Adrenal gland (tissue), 9 donors: ENCODE measurements at regions not wholly inside any gene's neighbourhood (a gene's known extent, or its start where the extent isn't known, plus 50 kb on each side); places are given as distances from the start of the nearest gene placed in this dataset.

Source experiments
- DNase-seq, 7 donors: peaks; one replicate each; pipeline ENCODE4 v3.0.0-alpha.2; 2019 to 2020
- H3K27ac ChIP-seq, 5 donors: fragments of 200-600 bp; sonication (generic) in 4 of 5; 1 replicate in 3 of 5; 2 replicates in 2 of 5; pipeline versions ENCODE4 v1.5.1 to v1.8.0; 2016 to 2020; ENCODE audit warnings: mild to moderate bottlenecking in 1 of 5
- H3K27me3 ChIP-seq: fragments of 200-600 bp; 2 replicates; pipeline ENCODE4 v1.8.0; 2021
- H3K36me3 ChIP-seq, 2 donors: fragments of 200-600 bp; replicated peaks in 1 of 2; 1 replicate in 1 of 2; 2 replicates in 1 of 2; pipeline versions ENCODE4 v1.5.1 to v1.8.0; 2018 to 2022
- H3K4me1 ChIP-seq, 2 donors: fragments of 200-600 bp; replicated peaks in 1 of 2; 1 replicate in 1 of 2; 2 replicates in 1 of 2; pipeline versions ENCODE4 v1.5.1 to v1.8.0; 2018 to 2021
- H3K4me3 ChIP-seq, 4 donors: fragments of 200-600 bp; sonication (generic) in 3 of 4; one replicate each; pipeline ENCODE4 v1.5.1; 2016 to 2018
- H3K9me3 ChIP-seq, 3 donors: fragments of 200-600 bp; sonication (generic) in 1 of 3; replicated peaks in 1 of 3; 1 replicate in 2 of 3; 2 replicates in 1 of 3; pipeline versions ENCODE4 v1.5.1 to v1.8.0; 2016 to 2021
- POLR2A ChIP-seq, 2 donors: fragments of 450-650 bp; IDR thresholded peaks; one replicate each; pipeline ENCODE4 v1.6.1; 2017; ENCODE audit warnings: antibody characterized with exemption in 2 of 2, mild to moderate bottlenecking in 2 of 2, moderate library complexity in 1 of 2
- WGBS, 4 donors: extraction: QIAGEN DNeasy Blood & Tissue Kit in 2 of 4; methylation state at CpG; one replicate each; pipeline versions ENCODE4 v1.1.5 to v1.1.7; 2013 to 2017; 5-methylcytosine and 5-hydroxymethylcytosine counted together
- intact Hi-C, 2 donors: fragments of 100-400 bp; cut with DNase I; formaldehyde crosslinking; loops; one replicate each; pipeline versions ENCODE4 v1.14.1 to v1.15.0; 2022 to 2023
- TF ChIP-seq, protein P1 (sequence below), 6 experiments: fragments of 450-650 bp in 4 of 6; fragments of 200-600 bp in 2 of 6; sonication (generic) in 1 of 6; IDR thresholded peaks; 1 replicate in 5 of 6; 2 replicates in 1 of 6; pipeline versions ENCODE4 v1.5.1 to v1.8.0; 2016 to 2021; ENCODE audit warnings: antibody characterized with exemption in 6 of 6, mild to moderate bottlenecking in 2 of 6, moderate library complexity in 1 of 6
- donor health status: healthy with polysubstance abuse.
- donor health status: Bipolar disorder and iron deficiency.
- donor health status: DM: yes; HTN: yes; CAD: no.
- donor health status: DM: no; HTN: no; CAD: no.
- donor health status: DM: no; HTN: no; CAD: no.

DNA sequence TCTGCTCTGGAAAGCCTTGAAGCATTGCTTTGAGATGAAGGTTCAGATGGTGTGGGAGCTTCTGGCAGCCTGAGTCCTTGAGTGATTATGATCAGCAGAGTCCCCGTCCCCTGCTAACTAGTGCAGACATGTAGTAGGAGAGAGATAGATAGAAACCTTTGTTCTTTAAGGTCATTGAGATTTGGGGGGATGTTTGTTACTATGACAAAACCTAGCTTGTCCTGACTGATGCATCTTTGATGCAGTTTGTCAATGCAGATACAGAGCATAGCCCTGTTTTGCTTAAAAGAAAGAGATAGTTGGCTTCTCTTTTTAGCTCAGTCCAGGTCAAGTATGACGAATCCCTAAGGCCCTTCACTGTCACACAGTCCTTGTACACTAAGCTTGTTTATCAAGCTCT, 274.6 kb upstream of the DPP10 start:
- H3K4me3 ChIP-seq = no peak overlapping the region
- H3K9me3 ChIP-seq = no peaks in the 10 kb centered on the region
- no peaks in the 10 kb centered on the region for H3K4me1 ChIP-seq
- no peak for DNase-seq
- WGBS, 4 donors = 48 to 67% (median 58%) methylated on average over 2 of the region's 2 CpGs
- H3K27me3 ChIP-seq = no peaks in the 10 kb centered on the region
- H3K27ac ChIP-seq = no peak overlapping the region
- no peaks in the 10 kb centered on the region for H3K36me3 ChIP-seq
- no peak for TF ChIP-seq POLR2A (IDR thresholded peaks at IDR 0.05)
- TF ChIP-seq, protein P1, sequence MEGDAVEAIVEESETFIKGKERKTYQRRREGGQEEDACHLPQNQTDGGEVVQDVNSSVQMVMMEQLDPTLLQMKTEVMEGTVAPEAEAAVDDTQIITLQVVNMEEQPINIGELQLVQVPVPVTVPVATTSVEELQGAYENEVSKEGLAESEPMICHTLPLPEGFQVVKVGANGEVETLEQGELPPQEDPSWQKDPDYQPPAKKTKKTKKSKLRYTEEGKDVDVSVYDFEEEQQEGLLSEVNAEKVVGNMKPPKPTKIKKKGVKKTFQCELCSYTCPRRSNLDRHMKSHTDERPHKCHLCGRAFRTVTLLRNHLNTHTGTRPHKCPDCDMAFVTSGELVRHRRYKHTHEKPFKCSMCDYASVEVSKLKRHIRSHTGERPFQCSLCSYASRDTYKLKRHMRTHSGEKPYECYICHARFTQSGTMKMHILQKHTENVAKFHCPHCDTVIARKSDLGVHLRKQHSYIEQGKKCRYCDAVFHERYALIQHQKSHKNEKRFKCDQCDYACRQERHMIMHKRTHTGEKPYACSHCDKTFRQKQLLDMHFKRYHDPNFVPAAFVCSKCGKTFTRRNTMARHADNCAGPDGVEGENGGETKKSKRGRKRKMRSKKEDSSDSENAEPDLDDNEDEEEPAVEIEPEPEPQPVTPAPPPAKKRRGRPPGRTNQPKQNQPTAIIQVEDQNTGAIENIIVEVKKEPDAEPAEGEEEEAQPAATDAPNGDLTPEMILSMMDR (IDR thresholded peaks at IDR 0.05) = no peak
- intact Hi-C loops = no loop called here

GRCh38 chr2:114170070-114170469, 272.4 kb upstream of the DPP10 start:
- DNase-seq = no peak
- intact Hi-C loops = no loop called here
- no peak overlapping the region for H3K4me3 ChIP-seq
- no peaks in the 10 kb centered on the region for H3K9me3 ChIP-seq
- H3K27ac ChIP-seq = no peak overlapping the region
- whole genome bisulfite sequencing, 4 donors = 42 to 76% (median 60%) methylated on average over 1 of the region's 1 CpG
- no peaks in the 10 kb centered on the region for H3K27me3 ChIP-seq
- TF ChIP-seq, protein P1 (IDR thresholded peaks at IDR 0.05) = no peak
- TF ChIP-seq POLR2A (IDR thresholded peaks at IDR 0.05) = no peak
- no peaks in the 10 kb centered on the region for H3K4me1 ChIP-seq
- no peaks in the 10 kb centered on the region for H3K36me3 ChIP-seq

GRCh38 chr2:114175507-114175906, 266.9 kb upstream of the DPP10 start:
- Histone ChIP-seq H3K36me3 (no peaks in the 10 kb centered on the region), H3K4me3 (no peak overlapping the region), H3K27ac (no peak overlapping the region), H3K27me3 (no peaks in the 10 kb centered on the region), H3K4me1 (no peaks in the 10 kb centered on the region), H3K9me3 (no peaks in the 10 kb centered on the region)
- TF ChIP-seq, protein P1 (IDR thresholded peaks at IDR 0.05) = no peak
- TF ChIP-seq POLR2A (IDR thresholded peaks at IDR 0.05) = no peak
- WGBS, 4 donors = 86 to 93% (median 89%) methylated on average over 1 of the region's 1 CpG
- DNase-seq = no peak
- intact Hi-C loops = no loop called here

DNA sequence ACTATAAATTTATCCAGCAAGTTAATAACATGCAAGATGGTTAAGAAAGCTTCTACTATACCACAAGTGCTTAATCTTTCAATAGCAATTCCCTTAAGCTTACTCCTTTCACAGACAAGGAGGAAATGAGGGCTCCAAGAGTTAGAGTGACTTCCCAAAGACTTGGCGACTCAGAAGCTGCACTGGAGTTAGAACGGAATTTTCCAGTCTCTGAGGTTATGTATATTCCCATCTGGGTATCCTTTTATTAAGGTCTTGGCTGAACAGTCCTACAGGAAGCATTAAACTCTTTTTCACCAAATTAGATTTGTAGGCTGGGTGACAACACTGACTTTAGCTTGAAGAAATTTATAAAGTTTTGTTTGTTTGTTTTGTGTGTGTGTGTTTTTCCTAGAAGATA, 256.9 kb upstream of the DPP10 start:
- Histone ChIP-seq H3K4me3 (no peak overlapping the region), H3K27me3 (no peaks in the 10 kb centered on the region), H3K4me1 (no peaks in the 10 kb centered on the region), H3K36me3 (no peaks in the 10 kb centered on the region), H3K27ac (no peak overlapping the region), H3K9me3 (no peaks in the 10 kb centered on the region)
- intact Hi-C loops = no loop called here
- no peak for DNase-seq
- WGBS, 4 donors = 68 to 93% (median 88%) methylated on average over 2 of the region's 2 CpGs
- TF ChIP-seq POLR2A (IDR thresholded peaks at IDR 0.05) = no peak
- TF ChIP-seq, protein P1 (IDR thresholded peaks at IDR 0.05) = no peak
